ENCODE measurements at regions not wholly inside any gene's neighbourhood (a gene's known extent, or its start where the extent isn't known, plus 50 kb on each side); places are given as distances from the start of the nearest gene placed in this dataset.

GRCh38 chr1:199113265-199113869, 474.5 kb downstream of the PTPRC start:
- FAIRE-seq: no peak

GRCh38 chr1:199116488-199116887, 477.6 kb downstream of the PTPRC start:
- no peak for FAIRE-seq

- FAIRE-seq: no peak
These were observed 482.2 kb downstream of the PTPRC start for GRCh38 chr1:199121047-199121446.

GRCh38 chr1:199122085-199122484, 483.2 kb downstream of the PTPRC start:
- peak; percentile 80 for FAIRE-seq

- FAIRE-seq: no peak
These were observed 483.9 kb downstream of the PTPRC start for GRCh38 chr1:199122532-199123311.

GRCh38 chr1:199123615-199124014, 484.8 kb downstream of the PTPRC start:
- FAIRE-seq: no peak

- no peak for FAIRE-seq
These were observed 485.5 kb downstream of the PTPRC start for GRCh38 chr1:199124351-199124750.

GRCh38 chr1:199129247-199129646, 490.4 kb downstream of the PTPRC start:
- FAIRE-seq: no peak

GRCh38 chr1:199132006-199132405, 493.2 kb downstream of the PTPRC start:
- FAIRE-seq: no peak

- no peak for FAIRE-seq
These were observed 497.1 kb downstream of the PTPRC start for GRCh38 chr1:199135901-199136300.

GRCh38 chr1:199138061-199138460, 499.2 kb downstream of the PTPRC start:
- FAIRE-seq: no peak

GRCh38 chr1:199149591-199149990, 510.8 kb downstream of the PTPRC start:
- FAIRE-seq: no peak

GRCh38 chr1:199150756-199151155, 511.9 kb downstream of the PTPRC start:
- no peak for FAIRE-seq

GRCh38 chr1:199151634-199152425, 513.0 kb downstream of the PTPRC start:
- peak; percentile 55 for FAIRE-seq

GRCh38 chr1:199152676-199153075, 513.8 kb downstream of the PTPRC start:
- no peak for FAIRE-seq

GRCh38 chr1:199155166-199156019, 516.6 kb downstream of the PTPRC start:
- FAIRE-seq: no peak

GRCh38 chr1:199157494-199157893, 518.7 kb downstream of the PTPRC start:
- FAIRE-seq: no peak

- FAIRE-seq: no peak
These were observed 521.9 kb downstream of the PTPRC start for GRCh38 chr1:199160521-199161318.

GRCh38 chr1:199161319-199161680, 522.5 kb downstream of the PTPRC start:
- FAIRE-seq: no peak

- no peak for FAIRE-seq
These were observed 523.0 kb downstream of the PTPRC start for GRCh38 chr1:199161766-199162303.

- FAIRE-seq: no peak
These were observed 524.4 kb downstream of the PTPRC start for GRCh38 chr1:199163267-199163666.

GRCh38 chr1:199163670-199164069, 524.8 kb downstream of the PTPRC start:
- no peak for FAIRE-seq
